Neural cell (in vitro differentiated cells): ENCODE measurements at regions not wholly inside any gene's neighbourhood (a gene's known extent, or its start where the extent isn't known, plus 50 kb on each side); places are given as distances from the start of the nearest gene placed in this dataset.

Experiments used
- H2AFZ ChIP-seq: fragments of 200-600, 300-800 bp; sonication (generic), shearing (Covaris generic); 2 replicates; pipeline ENCODE4 v1.6.0; 2014; ENCODE audit warnings: low read depth, mild to moderate bottlenecking, antibody characterized with exemption, low read length, moderate library complexity
- H3F3A ChIP-seq: fragments of 200-600 bp; shearing (Covaris generic); 2 replicates; pipeline ENCODE4 v1.6.1; 2016; ENCODE audit warnings: mild to moderate bottlenecking, moderate library complexity, mixed read lengths, antibody characterized with exemption, low read length; ENCODE audit not compliant: insufficient read depth, poor library complexity, severe bottlenecking
- H3K27ac ChIP-seq: fragments of 200-600, 300-800 bp; sonication (generic), shearing (Covaris generic); 2 replicates; pipeline ENCODE4 v1.5.1; 2014; ENCODE audit warnings: mild to moderate bottlenecking, low read length, moderate library complexity
- H3K27me3 ChIP-seq: fragments of 300-800, 200-600 bp; sonication (generic), shearing (Covaris generic); 2 replicates; pipeline ENCODE4 v1.6.0; 2014; ENCODE audit warnings: mild to moderate bottlenecking, low read depth, low read length, moderate library complexity; ENCODE audit not compliant: insufficient read depth
- H3K36me3 ChIP-seq: fragments of 300-800, 200-600 bp; sonication (generic), shearing (Covaris generic); 2 replicates; pipeline ENCODE4 v1.5.1; 2014; ENCODE audit warnings: mild to moderate bottlenecking, antibody characterized with exemption, low read length, moderate library complexity; ENCODE audit not compliant: insufficient read depth
- H3K4me2 ChIP-seq: fragments of 300-800, 200-600 bp; sonication (generic), shearing (Covaris generic); 2 replicates; pipeline ENCODE4 v1.6.0; 2014; ENCODE audit warnings: mild to moderate bottlenecking, low read length
- H3K4me3 ChIP-seq: fragments of 300-800, 200-600 bp; sonication (generic), shearing (Covaris generic); 2 replicates; pipeline ENCODE4 v1.5.1; 2014; ENCODE audit warnings: mild to moderate bottlenecking, low read length, moderate library complexity
- H3K79me2 ChIP-seq: fragments of 200-600 bp; shearing (Covaris generic); replicated peaks from 2 replicates; pipeline ENCODE4 v1.6.0; 2014; ENCODE audit warnings: mild to moderate bottlenecking, low read length, moderate library complexity; ENCODE audit not compliant: insufficient read depth
- H3K9ac ChIP-seq: fragments of 300-800, 200-600 bp; sonication (generic), shearing (Covaris generic); 2 replicates; pipeline ENCODE4 v1.6.1; 2016; ENCODE audit warnings: mild to moderate bottlenecking, low read length, mixed read lengths
- H3K9me2 ChIP-seq: fragments of 200-600 bp; shearing (Covaris generic); 2 replicates; pipeline ENCODE4 v1.6.1; 2016; ENCODE audit warnings: mild to moderate bottlenecking, low read length, mixed read lengths; ENCODE audit not compliant: insufficient read depth
- H3K9me3 ChIP-seq: fragments of 200-600, 300-800 bp; sonication (generic), shearing (Covaris generic); 2 replicates; pipeline ENCODE4 v1.6.1; 2016; ENCODE audit warnings: mild to moderate bottlenecking, mixed run types, low read length, moderate library complexity, mixed read lengths
- H4K20me1 ChIP-seq: fragments of 200-600 bp; shearing (Covaris generic); 2 replicates; pipeline ENCODE4 v1.6.1; 2016; ENCODE audit warnings: mild to moderate bottlenecking, mixed run types; ENCODE audit not compliant: insufficient read depth
- EP300 ChIP-seq: fragments of 450-650 bp; conservative IDR thresholded peaks from 2 replicates; pipeline ENCODE4 v1.6.1; 2014; ENCODE audit warnings: antibody characterized with exemption, mild to moderate bottlenecking, moderate library complexity; ENCODE audit not compliant: poor library complexity, severe bottlenecking
- EZH2 ChIP-seq: fragments of 200-600, 300-800 bp; shearing (Covaris generic), sonication (generic); IDR thresholded peaks from 2 replicates; pipeline ENCODE4 v1.6.1; 2014; ENCODE audit warnings: antibody characterized with exemption, low read length, borderline replicate concordance, mild to moderate bottlenecking; ENCODE audit not compliant: insufficient read depth, poor library complexity, severe bottlenecking
- MXI1 ChIP-seq: fragments of 450-650 bp; conservative IDR thresholded peaks from 2 replicates; pipeline ENCODE4 v1.6.1; 2014; ENCODE audit warnings: antibody characterized with exemption, mild to moderate bottlenecking; ENCODE audit not compliant: poor library complexity, severe bottlenecking
- POLR2AphosphoS5 ChIP-seq: IDR thresholded peaks from 2 replicates; pipeline ENCODE4 v1.6.1; 2012
- RAD21 ChIP-seq: fragments of 450-650 bp; conservative IDR thresholded peaks from 2 replicates; pipeline ENCODE4 v1.6.1; 2014; ENCODE audit warnings: antibody characterized with exemption, mild to moderate bottlenecking, moderate library complexity
- SMC3 ChIP-seq: fragments of 450-650 bp; conservative IDR thresholded peaks from 2 replicates; pipeline ENCODE4 v1.6.1; 2014; ENCODE audit warnings: antibody characterized with exemption, mild to moderate bottlenecking, moderate library complexity; ENCODE audit not compliant: poor library complexity
- TAF1 ChIP-seq: IDR thresholded peaks from 2 replicates; pipeline ENCODE4 v1.6.1; 2012; ENCODE audit warnings: low read depth
- TF ChIP-seq, protein P1 (sequence below): fragments of 450-650 bp; IDR thresholded peaks from 2 replicates; pipeline ENCODE4 v1.5.1; 2014; ENCODE audit warnings: antibody characterized with exemption, mild to moderate bottlenecking, moderate library complexity; ENCODE audit not compliant: poor library complexity, severe bottlenecking
- TF ChIP-seq, protein P2 (sequence below): IDR thresholded peaks from 2 replicates; pipeline ENCODE4 v1.6.1; 2012; ENCODE audit warnings: borderline replicate concordance

- no peak overlapping the region for H2AFZ ChIP-seq
- no peaks in the 10 kb centered on the region for H3K27me3 ChIP-seq
- TF ChIP-seq TAF1 (no peak), EP300 (no peak), SMC3 (no peak), POLR2AphosphoS5 (no peak), MXI1 (no peak), RAD21 (no peak), EZH2 (no peak)
- TF ChIP-seq, protein P1, sequence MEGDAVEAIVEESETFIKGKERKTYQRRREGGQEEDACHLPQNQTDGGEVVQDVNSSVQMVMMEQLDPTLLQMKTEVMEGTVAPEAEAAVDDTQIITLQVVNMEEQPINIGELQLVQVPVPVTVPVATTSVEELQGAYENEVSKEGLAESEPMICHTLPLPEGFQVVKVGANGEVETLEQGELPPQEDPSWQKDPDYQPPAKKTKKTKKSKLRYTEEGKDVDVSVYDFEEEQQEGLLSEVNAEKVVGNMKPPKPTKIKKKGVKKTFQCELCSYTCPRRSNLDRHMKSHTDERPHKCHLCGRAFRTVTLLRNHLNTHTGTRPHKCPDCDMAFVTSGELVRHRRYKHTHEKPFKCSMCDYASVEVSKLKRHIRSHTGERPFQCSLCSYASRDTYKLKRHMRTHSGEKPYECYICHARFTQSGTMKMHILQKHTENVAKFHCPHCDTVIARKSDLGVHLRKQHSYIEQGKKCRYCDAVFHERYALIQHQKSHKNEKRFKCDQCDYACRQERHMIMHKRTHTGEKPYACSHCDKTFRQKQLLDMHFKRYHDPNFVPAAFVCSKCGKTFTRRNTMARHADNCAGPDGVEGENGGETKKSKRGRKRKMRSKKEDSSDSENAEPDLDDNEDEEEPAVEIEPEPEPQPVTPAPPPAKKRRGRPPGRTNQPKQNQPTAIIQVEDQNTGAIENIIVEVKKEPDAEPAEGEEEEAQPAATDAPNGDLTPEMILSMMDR = no peak
- TF ChIP-seq, protein P2, sequence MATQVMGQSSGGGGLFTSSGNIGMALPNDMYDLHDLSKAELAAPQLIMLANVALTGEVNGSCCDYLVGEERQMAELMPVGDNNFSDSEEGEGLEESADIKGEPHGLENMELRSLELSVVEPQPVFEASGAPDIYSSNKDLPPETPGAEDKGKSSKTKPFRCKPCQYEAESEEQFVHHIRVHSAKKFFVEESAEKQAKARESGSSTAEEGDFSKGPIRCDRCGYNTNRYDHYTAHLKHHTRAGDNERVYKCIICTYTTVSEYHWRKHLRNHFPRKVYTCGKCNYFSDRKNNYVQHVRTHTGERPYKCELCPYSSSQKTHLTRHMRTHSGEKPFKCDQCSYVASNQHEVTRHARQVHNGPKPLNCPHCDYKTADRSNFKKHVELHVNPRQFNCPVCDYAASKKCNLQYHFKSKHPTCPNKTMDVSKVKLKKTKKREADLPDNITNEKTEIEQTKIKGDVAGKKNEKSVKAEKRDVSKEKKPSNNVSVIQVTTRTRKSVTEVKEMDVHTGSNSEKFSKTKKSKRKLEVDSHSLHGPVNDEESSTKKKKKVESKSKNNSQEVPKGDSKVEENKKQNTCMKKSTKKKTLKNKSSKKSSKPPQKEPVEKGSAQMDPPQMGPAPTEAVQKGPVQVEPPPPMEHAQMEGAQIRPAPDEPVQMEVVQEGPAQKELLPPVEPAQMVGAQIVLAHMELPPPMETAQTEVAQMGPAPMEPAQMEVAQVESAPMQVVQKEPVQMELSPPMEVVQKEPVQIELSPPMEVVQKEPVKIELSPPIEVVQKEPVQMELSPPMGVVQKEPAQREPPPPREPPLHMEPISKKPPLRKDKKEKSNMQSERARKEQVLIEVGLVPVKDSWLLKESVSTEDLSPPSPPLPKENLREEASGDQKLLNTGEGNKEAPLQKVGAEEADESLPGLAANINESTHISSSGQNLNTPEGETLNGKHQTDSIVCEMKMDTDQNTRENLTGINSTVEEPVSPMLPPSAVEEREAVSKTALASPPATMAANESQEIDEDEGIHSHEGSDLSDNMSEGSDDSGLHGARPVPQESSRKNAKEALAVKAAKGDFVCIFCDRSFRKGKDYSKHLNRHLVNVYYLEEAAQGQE = no peak
- no peak overlapping the region for H3K27ac ChIP-seq
- no peaks in the 10 kb centered on the region for H3K36me3 ChIP-seq
- H4K20me1 ChIP-seq = no peaks in the 10 kb centered on the region
- H3K79me2 ChIP-seq = no peaks in the 10 kb centered on the region
- H3K9me2 ChIP-seq = no peaks in the 10 kb centered on the region
- no peak overlapping the region for H3K4me3 ChIP-seq
- no peaks in the 10 kb centered on the region for H3K9me3 ChIP-seq
- H3K4me2 ChIP-seq = no peak overlapping the region
- no peak overlapping the region for H3K9ac ChIP-seq
- H3F3A ChIP-seq = no peaks in the 10 kb centered on the region
Measured at GRCh38 chr18:37631422-37631821, 65.8 kb upstream of the CELF4 start.

DNA sequence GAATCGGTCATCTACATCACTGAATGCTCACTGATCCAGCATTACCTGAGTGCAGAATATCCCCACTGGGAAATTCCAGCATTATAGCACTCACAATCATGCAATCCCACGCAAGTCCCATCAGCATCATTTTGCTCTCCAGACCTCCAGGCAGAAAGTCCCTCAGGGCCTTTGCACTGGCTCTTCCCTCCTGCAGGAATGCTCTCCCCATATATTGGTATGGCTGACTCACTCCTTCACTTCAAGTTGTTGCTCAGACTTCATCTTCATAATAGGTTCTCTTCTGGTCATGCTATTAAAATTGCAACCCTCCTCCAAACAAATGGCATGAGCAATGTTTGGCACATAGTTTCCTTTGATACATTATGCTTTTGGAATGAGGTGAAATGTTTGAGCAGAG, 64.7 kb upstream of the CELF4 start:
- H4K20me1 ChIP-seq = no peaks in the 10 kb centered on the region
- no peaks in the 10 kb centered on the region for H3K27me3 ChIP-seq
- H3K9me3 ChIP-seq = no peaks in the 10 kb centered on the region
- H2AFZ ChIP-seq = no peak overlapping the region
- H3K27ac ChIP-seq = no peak overlapping the region
- TF ChIP-seq TAF1 (no peak), EP300 (no peak), SMC3 (no peak), POLR2AphosphoS5 (no peak), MXI1 (no peak), RAD21 (no peak), EZH2 (no peak)
- TF ChIP-seq, protein P2 = no peak
- TF ChIP-seq, protein P1 = no peak
- no peaks in the 10 kb centered on the region for H3K9me2 ChIP-seq
- no peak overlapping the region for H3K4me3 ChIP-seq
- no peak overlapping the region for H3K4me2 ChIP-seq
- H3F3A ChIP-seq = no peaks in the 10 kb centered on the region
- H3K36me3 ChIP-seq = no peaks in the 10 kb centered on the region
- H3K79me2 ChIP-seq = no peaks in the 10 kb centered on the region
- H3K9ac ChIP-seq = no peak overlapping the region
